UCSD-AML1 (cell line): ENCODE measurements at regions not wholly inside any gene's neighbourhood (a gene's known extent, or its start where the extent isn't known, plus 50 kb on each side); places are given as distances from the start of the nearest gene placed in this dataset.

Source experiments
- DNase-seq: peaks from one replicate; lab custom pipeline; 2025; ENCODE audit not compliant: unreplicated experiment; lab: John Stamatoyannopoulos, UW

GRCh38 chr7:106797937-106798336 lies 67.1 kb upstream of the PIK3CG start:
- DNase-seq: no peak

GRCh38 chr7:106802589-106802988 lies 62.5 kb upstream of the PIK3CG start:
- DNase-seq: no peak

GRCh38 chr7:106806556-106806955 lies 58.5 kb upstream of the PIK3CG start:
- no peak for DNase-seq

GRCh38 chr7:106807474-106807873 lies 57.6 kb upstream of the PIK3CG start:
- no peak for DNase-seq

- no peak for DNase-seq
Observed at GRCh38 chr7:106808967-106809635, 56.0 kb upstream of the PIK3CG start.

GRCh38 chr7:106811472-106811871 lies 53.6 kb upstream of the PIK3CG start:
- no peak for DNase-seq

- peak; percentile 16 for DNase-seq
Observed at GRCh38 chr7:106812027-106812643, 52.9 kb upstream of the PIK3CG start.

- DNase-seq: no peak
Observed at GRCh38 chr7:106813705-106814305, 51.3 kb upstream of the PIK3CG start.

GRCh38 chr7:106814887-106815286 lies 50.2 kb upstream of the PIK3CG start:
- peak; percentile 22 for DNase-seq
